ENCODE measurements at regions not wholly inside any gene's neighbourhood (a gene's known extent, or its start where the extent isn't known, plus 50 kb on each side); places are given as distances from the start of the nearest gene placed in this dataset.

- H3K4me3 Mint-ChIP-seq = no peak overlapping the region
- H3K36me3 Mint-ChIP-seq = peaks cover 0 to 1% of the 10 kb centered on the region in 2 donors
Measured at GRCh38 chr16:72313903-72314302, 141.9 kb upstream of the PMFBP1 start.

GRCh38 chr16:72312828-72313227 lies 140.9 kb upstream of the PMFBP1 start:
- WGBS (ENCODE audit: insufficient coverage) = 100% methylated on average over 2 of the region's 4 CpGs
- Mint-ChIP-seq H3K27ac (no peak overlapping the region), H3K4me1 (no peaks in the 10 kb centered on the region), H3K9me3 (peaks cover 0 to 9% (median 6%) of the 10 kb centered on the region in 7 donors), H3K4me3 (no peak overlapping the region), H3K27me3 (ENCODE audit: low read depth in 3 of 3) (no peaks in the 10 kb centered on the region), H3K36me3 (no peaks in the 10 kb centered on the region)
- H3K9ac ChIP-seq (ENCODE audit: insufficient read depth, low read length, poor library complexity, severe bottlenecking) = no peak overlapping the region
- no peak for DNase-seq
- H4K20me1 ChIP-seq (ENCODE audit: insufficient read depth, low read length) = no peaks in the 10 kb centered on the region
- no peak overlapping the region for H2AFZ ChIP-seq (ENCODE audit: insufficient read depth, low read depth, low read length, poor library complexity, severe bottlenecking)
- H3K9me3 ChIP-seq (replicated peaks in 1 of 2; ENCODE audit: control insufficient read depth in 1 of 2, insufficient read depth in 1 of 2, low read length in 2 of 2) = no peaks in the 10 kb centered on the region
- intact Hi-C loops (cut with micrococcal nuclease) = no loop called here
- H3K4me1 ChIP-seq (ENCODE audit: control insufficient read depth in 1 of 2, insufficient read depth in 2 of 2, low read length in 2 of 2) = no peaks in the 10 kb centered on the region
- H3K79me2 ChIP-seq (ENCODE audit: insufficient read depth, low read length) = no peaks in the 10 kb centered on the region
- no peak overlapping the region for H3K4me3 ChIP-seq (replicated peaks in 1 of 3; ENCODE audit: low read depth in 2 of 3, low read length in 3 of 3)
- H3K36me3 ChIP-seq (replicated peaks in 1 of 2; ENCODE audit: control insufficient read depth in 1 of 2, insufficient read depth in 2 of 2, low read length in 2 of 2) = no peaks in the 10 kb centered on the region
- no peak overlapping the region for H3K4me2 ChIP-seq (replicated peaks; ENCODE audit: extremely low read depth, low read length, poor library complexity, severe bottlenecking)
- no peaks in the 10 kb centered on the region for H3K27me3 ChIP-seq (ENCODE audit: control insufficient read depth in 2 of 2, insufficient read depth in 2 of 2, low read length in 2 of 2)
- H3K27ac ChIP-seq (ENCODE audit: low read depth in 1 of 2, low read length in 2 of 2) = no peak overlapping the region
- TF ChIP-seq CTCF (IDR thresholded peaks at IDR 0.05) = no peak

More at GRCh38 chr16:72313903-72314302, 141.9 kb upstream of the PMFBP1 start:
- Histone ChIP-seq H3K4me3 (replicated peaks in 1 of 3; ENCODE audit: low read depth in 2 of 3, low read length in 3 of 3) (no peak overlapping the region), H3K4me1 (ENCODE audit: control insufficient read depth in 1 of 2, insufficient read depth in 2 of 2, low read length in 2 of 2) (no peaks in the 10 kb centered on the region), H3K27me3 (ENCODE audit: control insufficient read depth in 2 of 2, insufficient read depth in 2 of 2, low read length in 2 of 2) (no peaks in the 10 kb centered on the region), H2AFZ (ENCODE audit: insufficient read depth, low read depth, low read length, poor library complexity, severe bottlenecking) (no peak overlapping the region), H3K4me2 (replicated peaks; ENCODE audit: extremely low read depth, low read length, poor library complexity, severe bottlenecking) (no peak overlapping the region), H3K9me3 (replicated peaks in 1 of 2; ENCODE audit: control insufficient read depth in 1 of 2, insufficient read depth in 1 of 2, low read length in 2 of 2) (peaks cover 0 to under 1% of the 10 kb centered on the region in 2 donors), H3K27ac (ENCODE audit: low read depth in 1 of 2, low read length in 2 of 2) (no peak overlapping the region), H3K9ac (ENCODE audit: insufficient read depth, low read length, poor library complexity, severe bottlenecking) (no peak overlapping the region), H3K36me3 (replicated peaks in 1 of 2; ENCODE audit: control insufficient read depth in 1 of 2, insufficient read depth in 2 of 2, low read length in 2 of 2) (no peaks in the 10 kb centered on the region), H3K79me2 (ENCODE audit: insufficient read depth, low read length) (no peaks in the 10 kb centered on the region), H4K20me1 (ENCODE audit: insufficient read depth, low read length) (no peaks in the 10 kb centered on the region)
- no peak for TF ChIP-seq CTCF (IDR thresholded peaks at IDR 0.05)
- intact Hi-C loops (cut with micrococcal nuclease) = no loop called here
- DNase-seq = no peak
- H3K4me1 Mint-ChIP-seq = no peaks in the 10 kb centered on the region
- no peak overlapping the region for H3K27ac Mint-ChIP-seq
- WGBS (ENCODE audit: insufficient coverage) = no CpG with 5 or more reads among the region's 2 CpGs
- H3K9me3 Mint-ChIP-seq = peaks cover 3 to 9% (median 9%) of the 10 kb centered on the region in 7 donors
- no peaks in the 10 kb centered on the region for H3K27me3 Mint-ChIP-seq (ENCODE audit: low read depth in 3 of 3)
